GM19099 (cell line): ENCODE measurements at regions not wholly inside any gene's neighbourhood (a gene's known extent, or its start where the extent isn't known, plus 50 kb on each side); places are given as distances from the start of the nearest gene placed in this dataset.
A peak's percentile ranks its signal among the peaks of the same experiment; 100 is the strongest.

Experiments used
- POLR2A ChIP-seq: IDR thresholded peaks from 3 replicates; pipeline ENCODE4 v1.6.1; 2011; ENCODE audit warnings: low read depth; ENCODE audit not compliant: insufficient read length; ENCODE audit errors: extremely low read depth

DNA sequence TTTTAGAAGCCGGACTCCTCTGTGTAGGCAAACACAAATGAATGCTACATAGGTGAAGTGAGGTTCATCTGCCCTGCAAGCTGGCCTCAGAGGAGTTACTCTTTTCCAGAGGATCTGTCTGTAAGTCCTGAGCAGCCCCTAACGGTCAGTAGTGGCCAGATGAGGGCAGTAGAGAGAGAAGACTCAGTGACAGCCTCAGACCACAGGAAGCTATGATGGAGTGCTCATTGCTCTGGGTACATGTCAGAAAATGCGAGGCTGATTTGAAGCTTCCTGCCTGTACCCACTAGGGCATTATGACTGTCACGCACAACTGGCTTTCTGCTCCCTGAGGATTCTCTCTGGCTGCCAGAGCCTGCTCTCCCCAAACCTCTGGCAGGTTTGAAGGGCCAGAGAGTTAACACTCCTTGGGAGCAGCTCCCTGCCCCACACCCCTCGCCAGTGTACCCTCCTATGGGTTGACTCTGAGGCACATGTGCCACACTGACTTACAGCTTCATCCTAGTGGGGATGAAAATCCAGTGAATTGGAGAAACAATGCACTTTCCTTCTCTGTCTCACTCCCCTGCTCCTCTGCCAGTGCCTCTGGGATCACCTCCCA lies 141.5 kb downstream of the GABRG2 start:
- TF ChIP-seq POLR2A, result no peak

DNA sequence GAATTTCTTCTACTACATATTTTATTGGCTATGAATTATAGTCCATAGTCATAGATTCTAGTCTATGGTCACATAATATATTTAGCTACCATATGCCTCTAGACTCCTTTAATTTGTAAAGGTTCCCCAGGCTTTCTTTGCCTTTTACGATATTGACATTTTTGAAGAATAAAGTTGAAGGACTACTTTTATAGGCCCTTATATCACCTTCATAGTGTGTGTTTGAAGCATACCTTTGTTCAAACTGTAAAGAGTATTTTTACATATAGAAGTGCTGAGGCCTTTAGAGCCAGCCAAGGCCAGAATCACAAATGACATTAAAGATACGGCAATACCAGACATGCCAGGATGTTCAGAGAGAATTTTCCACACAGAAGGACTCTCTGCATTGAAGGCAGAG lies 147.0 kb downstream of the GABRG2 start:
- no peak for TF ChIP-seq POLR2A

DNA sequence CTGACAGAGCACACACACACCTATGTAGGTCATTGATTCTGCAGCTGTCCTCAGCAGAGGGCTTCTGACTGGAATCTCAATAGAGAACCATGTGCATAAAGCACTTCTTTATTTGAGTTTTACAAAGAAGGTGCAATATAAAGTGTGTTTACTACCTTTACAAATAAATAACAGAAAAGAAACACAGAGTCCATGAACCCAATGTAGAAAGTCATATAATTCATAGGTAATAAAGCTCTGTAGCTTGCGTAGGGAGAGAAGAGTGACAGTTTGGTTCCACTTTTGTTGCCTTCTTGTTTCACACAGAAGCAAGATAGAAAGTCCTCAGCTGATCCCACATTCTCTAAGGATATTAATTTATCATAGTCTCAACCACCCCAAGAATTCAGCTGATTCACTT lies 149.5 kb downstream of the GABRG2 start:
- no peak for TF ChIP-seq POLR2A

DNA sequence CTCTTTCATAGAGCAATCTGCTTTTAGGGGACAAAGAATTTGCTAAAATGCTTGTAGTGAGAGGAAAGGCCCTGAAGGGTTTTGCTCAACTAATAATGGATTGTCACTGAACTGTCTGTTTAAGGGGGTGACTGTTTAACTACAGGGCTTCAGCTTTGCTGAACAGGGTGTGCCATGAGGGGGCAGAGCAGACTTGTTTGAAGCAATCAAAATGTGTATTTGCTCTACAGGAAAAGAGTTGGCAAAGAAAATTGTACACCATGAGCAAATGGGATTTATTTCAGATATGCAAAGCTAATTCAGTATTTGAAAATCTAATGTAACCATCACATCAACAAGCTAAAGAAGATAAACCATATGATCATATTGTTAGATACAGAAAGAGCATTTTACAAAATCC lies 154.3 kb downstream of the GABRG2 start:
- TF ChIP-seq POLR2A, result no peak

DNA sequence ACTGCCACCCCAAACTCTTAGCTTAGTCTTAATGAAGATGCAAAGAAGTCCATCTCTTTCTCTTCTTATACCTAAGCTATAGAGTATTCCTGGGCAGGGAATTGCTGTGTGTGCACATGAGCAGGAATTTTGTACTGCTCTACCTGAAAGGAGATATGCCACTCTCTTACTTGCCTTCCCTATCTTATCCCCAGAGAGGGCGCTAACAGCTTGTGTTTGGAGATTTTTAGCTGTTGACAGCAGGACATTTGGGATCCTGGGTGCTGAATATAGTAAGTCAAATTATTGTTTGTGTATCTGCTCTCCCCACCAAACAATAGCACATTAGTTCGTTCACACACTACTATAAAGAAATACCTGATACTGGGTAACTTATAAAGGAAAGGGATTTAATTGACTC lies 159.5 kb downstream of the GABRG2 start:
- TF ChIP-seq POLR2A, result no peak

DNA sequence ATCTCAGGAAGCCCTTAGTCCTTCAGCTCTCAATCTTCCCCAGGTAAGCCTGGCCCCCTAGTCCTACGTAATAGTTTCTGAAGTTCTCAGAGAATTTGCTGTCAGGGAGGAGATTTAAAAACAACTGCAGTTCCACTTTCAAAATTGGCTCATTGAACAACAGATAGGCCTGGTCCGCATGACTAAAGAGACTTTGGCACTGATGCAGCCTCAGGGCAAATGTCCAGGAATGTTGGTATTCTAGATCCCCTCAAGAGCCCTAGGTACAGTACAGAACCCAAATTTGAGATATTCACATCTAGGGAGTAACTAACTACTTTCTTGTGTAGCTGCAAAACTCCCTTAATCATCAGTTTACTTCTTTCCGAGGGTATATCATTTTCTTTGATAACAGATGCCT lies 162.8 kb downstream of the GABRG2 start:
- TF ChIP-seq POLR2A, result no peak

DNA sequence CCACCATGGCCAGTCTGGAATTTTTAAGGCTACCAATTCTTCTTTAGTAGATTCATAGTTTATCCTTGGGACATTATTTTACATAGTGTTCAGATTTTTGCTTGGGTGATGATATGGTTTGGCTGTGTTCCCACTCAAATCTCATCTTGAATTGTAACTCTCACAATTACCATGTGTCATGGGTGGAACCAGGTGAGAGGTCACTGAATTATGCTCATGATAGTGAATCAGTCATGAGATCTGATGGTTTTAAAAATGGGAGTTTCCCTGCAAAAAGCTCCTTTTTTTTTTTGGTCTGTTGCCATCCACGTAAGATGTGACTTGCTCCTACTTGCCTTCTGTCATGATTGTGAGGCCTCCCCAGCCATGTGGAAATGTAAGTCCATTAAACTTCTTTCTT lies 163.9 kb downstream of the GABRG2 start:
- no peak for TF ChIP-seq POLR2A

DNA sequence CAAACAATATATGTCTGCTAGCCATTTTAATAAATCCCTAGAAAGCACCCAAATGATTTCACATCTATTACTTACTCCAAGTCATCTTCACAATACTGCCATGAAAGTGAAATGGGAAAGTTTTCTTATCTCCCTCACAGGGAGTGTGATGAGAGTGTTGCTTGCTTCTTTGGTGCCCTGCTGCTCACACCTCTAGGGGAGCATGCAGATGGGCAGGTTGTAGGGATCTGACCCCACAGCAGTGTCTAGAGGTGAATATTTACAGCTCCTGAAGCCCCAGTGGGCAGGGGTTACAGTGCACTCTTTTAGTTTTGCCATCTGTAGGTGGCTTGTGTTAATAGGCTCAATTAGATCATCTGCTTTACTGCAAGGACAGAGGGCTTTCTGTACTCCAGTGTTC lies 173.2 kb downstream of the GABRG2 start:
- no peak for TF ChIP-seq POLR2A

DNA sequence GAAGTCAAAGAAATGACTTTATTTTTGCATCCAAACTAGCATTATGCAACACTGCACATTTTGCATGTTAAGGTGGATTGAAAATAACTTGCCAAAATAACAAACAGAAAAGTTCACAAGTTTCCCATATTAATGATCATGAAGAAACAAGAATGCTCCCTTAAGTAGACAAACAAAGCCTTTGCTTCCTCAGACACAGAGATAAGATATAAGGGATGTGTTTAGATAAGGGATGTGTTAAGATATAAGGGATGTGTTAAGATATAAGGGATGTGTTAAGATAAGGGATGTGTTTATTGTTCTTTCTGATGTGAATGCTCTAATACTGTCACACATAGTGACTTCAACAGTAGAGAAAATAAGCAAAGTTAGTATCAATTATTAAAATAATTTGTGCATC lies 174.8 kb downstream of the GABRG2 start:
- TF ChIP-seq POLR2A, result no peak

DNA sequence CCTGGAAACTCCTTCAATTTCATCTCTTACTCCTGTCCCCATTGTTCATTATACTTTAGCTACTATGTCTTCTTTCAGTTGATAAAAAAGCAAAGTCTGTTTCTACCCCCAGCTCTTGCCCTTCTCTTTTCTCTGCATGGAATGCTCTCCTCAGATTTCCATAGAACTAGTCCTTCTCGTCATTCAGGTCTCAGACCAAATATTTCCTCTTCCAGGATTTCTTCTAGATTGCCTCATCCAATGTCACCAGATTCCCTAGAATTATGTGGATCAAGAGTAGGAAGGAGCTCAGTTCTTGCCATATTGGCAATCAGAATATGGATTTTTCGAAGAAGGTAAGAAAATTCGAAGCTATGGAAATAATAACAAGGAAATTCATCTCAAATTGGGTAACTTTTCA lies 176.1 kb downstream of the GABRG2 start:
- no peak for TF ChIP-seq POLR2A

DNA sequence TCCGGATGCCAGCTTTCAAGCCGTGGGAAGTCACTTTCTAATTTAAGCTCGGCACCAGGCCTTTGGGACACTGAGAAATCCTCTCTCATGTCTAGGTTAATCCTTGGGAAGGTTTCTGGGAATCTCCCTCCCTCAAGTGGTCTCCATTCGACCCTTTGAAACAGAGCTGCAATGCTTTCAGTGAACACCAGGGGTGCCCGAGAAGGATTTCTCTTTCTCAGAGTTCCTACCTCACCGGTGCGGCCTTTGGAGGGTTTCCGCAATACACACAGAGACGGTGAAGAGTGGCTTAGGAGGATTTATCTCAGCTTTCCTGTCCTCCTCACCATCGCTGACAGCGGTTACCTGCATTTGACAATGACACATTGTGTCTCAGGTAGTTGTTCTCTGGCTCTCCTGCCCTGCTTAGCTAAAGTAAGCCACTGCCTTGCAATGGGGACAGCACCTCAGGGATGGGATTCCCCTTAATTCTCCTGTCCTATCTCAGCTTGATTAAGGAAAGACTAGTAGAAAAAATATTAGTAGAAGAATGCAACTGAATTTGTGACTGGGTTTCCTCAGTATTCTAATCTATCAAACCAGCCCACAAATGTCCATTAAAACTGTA lies 180.6 kb downstream of the GABRG2 start:
- TF ChIP-seq POLR2A, result no peak

DNA sequence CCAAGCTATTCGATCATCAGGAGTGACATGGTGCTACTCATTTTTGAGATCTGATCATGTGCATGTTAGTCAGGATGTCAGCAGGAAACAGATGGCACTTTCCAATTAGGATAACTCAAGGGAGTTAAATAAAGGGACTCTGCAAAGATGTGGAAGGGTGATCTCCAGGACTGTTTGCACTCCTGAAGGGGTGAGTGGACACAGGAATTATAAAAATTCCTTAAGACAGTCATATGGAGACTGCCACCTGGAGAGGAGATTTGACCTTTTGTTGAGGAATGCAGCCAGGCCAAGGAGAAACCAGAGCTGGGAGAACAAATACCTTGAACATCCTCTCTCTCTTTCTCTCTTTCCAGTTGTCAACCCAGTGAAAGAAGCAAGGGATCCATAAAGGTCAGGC lies 189.1 kb downstream of the GABRG2 start:
- no peak for TF ChIP-seq POLR2A

DNA sequence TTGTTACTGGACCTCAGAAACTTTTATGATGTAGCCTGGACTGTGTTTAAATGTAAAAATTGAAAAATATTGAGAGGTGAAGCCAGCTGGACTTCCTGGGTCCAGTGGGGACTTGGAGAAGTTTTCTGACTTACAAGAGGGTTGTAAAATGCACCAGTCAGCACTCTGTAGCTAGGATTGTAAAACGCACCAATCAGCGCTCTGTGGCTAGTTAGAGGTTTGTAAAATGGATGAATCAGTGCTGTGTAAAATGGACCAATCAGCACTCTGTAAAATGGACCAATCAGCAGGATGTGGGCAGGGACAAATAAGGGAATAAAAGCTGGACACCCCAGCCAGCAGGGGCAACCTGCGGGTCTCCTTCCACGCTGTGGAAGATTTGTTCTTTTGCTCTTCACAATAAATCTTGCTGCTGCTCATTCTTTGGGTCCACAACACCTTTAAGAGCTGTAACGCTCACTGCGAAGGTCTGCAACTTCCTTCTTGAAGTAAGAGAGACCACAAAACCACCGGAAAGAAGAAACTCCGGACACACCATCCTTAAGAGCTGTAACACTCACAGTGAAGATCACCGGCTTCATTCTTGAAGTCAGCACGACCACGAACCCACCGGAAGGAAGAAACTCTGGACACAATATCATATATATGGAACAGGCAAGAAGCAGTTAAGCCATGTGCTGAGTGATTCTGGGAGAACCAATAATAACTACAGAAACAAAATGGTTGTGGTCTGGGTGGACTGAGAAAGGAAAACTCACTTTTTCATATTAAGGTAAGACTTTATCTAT lies 201.3 kb downstream of the GABRG2 start:
- TF ChIP-seq POLR2A, result no peak

DNA sequence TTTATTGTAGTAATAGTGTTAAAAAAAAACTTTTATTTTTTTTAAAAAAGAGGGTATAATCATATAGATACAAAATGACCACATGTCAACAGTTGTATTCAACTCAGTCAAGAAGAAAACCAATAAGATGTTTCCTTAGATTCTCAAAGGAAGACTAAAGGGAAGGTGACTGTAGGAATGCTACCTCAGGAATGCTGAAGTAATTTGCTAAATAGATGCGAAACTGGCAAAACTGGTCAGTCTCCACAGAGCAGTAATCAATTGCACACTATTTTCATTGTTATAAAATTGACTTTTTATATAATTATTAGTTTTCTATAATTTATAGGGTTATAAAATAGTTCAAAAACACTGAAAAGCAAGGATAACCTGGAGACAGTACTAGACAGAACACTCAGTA lies 204.8 kb downstream of the GABRG2 start:
- no peak for TF ChIP-seq POLR2A

DNA sequence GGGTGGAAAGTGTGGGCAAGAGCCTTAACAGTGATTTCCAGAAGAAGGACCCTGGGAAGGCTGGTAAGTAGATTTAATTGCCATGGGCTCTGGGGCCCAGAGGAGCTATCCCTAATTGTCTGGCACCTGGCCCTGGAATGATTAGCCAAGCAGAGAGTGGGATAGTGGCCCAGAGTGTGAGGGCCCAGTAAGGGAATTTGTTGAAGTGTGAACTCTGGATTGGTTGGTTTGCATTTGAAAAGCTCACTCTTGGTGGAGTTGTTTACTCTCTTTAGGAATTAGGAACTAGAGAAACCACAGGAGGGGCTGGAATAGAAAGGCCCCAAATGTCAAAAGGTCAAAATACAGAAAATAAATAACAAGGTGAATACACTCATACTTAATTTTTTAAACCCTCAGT lies 207.1 kb downstream of the GABRG2 start:
- TF ChIP-seq POLR2A, result no peak

DNA sequence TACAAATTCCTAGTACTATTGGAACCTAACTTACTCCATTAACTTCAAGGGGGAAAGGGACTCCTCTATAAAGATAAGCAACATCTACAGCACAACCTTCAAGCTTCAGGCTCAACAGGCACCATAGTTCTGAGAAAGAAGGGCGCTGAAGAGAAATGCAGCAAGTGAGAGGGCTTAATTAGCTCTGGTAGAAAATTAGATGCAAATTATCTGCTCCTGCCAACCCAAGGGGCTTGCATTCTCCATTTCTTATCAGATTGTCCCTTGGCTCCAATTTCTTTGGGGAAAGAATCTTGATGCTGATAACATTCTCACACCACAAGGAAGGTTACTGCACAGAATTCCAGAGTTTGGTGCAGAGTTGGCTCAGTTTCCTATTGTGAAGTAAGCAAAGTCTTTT lies 214.6 kb downstream of the GABRG2 start:
- TF ChIP-seq POLR2A, result no peak

DNA sequence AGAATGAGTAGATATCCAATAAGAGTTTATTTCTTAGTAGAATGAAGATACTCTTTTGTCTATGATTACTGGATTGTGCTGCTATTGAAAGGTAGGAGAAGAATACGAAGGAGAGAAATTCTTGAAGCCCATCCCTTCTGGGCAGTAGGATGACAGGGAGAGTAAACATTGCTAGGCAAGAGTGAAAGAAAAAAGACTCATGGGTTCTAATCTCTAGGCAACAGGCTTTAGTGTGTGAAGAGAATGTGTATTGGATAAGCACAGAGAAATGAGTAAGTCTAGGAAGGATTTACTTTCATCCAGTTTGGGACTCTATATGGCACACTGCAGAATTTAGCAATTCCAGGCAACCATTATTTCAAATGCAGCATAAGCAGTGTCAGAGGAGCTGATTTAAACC lies 216.0 kb downstream of the GABRG2 start:
- no peak for TF ChIP-seq POLR2A

DNA sequence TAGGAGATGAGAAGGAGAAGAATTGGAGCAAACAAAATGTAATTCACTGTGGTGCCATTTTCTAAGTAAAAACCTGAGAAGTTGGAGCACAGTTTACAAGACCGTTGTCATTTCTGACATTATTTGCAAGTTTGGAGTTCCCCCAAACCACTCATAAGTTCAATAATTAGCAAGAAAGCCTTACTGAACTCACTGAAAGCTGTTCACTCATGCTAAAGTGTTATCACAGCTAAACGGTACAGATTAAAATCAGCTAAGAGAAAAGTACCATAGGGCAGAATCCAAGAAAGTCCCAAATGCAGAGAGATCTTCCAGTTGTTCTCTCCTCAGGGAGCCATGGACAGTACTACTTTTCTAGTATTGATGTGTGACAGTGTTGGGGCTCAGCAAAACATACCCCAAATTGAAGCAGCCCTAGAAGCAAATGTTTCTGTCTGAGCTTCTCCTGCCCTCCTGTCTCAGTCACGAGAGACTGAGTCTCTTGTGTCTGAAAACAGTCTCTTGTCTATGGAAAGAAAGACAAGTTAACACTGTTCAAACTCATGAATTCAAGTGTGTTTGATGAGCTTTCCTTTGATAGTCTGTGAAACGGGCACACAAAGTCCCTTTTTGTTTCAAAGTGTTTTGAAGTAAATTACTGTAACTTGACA lies 221.2 kb downstream of the GABRG2 start:
- peak; percentile 18 for TF ChIP-seq POLR2A
